ENCODE measurements at regions not wholly inside any gene's neighbourhood (a gene's known extent, or its start where the extent isn't known, plus 50 kb on each side); places are given as distances from the start of the nearest gene placed in this dataset.

DNA sequence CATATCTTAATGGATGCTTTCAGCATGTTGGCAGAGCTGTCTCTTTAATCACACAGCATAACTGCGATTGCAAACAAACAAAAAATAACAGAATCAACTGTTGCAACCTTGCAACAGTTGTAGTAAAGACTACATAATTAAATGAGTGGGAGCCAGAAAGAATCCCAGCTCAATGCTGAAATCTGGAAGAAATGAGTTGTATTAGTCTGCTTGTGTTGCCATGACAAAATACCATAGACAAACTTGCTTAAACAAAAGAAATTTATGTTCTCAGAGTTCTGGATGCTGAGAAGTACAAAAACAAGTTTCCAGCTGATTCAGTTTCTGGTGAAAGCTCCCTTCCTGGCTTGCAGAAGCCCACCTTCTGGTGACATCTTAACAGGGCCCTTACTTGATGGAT is 260.9 kb upstream of the TUSC1 start:
- no peak for DNase-seq
- ATAC-seq: no peak
- intact Hi-C loops (cut with DNase I): no loop called here

DNA sequence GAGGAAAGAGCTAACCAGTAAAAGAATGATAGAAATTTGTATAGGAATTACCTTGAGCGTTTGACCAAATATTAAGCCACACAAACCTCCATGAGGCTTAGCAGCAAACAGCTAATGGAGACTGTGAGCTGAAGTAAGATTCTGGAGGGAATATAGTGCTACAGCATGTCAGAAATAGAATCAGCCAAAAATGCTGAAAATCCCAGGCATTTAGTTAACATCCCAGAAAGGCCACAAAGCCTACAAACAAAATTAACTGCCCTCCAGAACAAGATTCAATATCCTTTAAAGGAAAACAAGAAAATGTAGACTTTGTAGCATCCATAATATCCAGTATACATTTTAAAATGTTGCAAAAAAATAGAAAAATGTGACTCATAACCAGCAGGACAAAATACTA is 257.8 kb upstream of the TUSC1 start:
- DNase-seq (no peak), ATAC-seq (no peak)
- intact Hi-C loops (cut with DNase I): no loop called here

DNA sequence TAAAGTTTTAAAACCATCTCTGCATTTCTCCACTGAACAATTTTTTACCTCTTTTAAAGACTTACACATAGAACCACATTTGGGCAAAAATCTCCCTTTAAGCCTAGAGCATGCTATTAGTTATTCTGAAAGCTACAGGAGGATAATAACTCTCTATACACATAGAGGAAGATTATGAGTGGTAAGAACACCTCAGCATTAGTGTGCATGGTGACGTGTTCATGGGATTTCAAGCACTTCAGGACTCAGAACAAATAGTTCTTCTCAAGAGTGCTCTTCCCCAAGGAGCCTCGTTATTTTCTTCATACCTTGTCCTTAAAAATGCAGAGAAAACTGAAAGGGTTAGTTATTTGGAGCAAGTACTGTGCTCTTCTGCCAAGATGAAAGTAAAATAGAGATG is 256.9 kb upstream of the TUSC1 start:
- intact Hi-C loops (cut with DNase I): no loop called here
- DNase-seq (no peak), ATAC-seq (no peak)

GRCh38 chr9:25918761-25919160 is 240.5 kb upstream of the TUSC1 start:
- no peak for ATAC-seq
- intact Hi-C loops (cut with DNase I): no loop called here
- no peak for DNase-seq

DNA sequence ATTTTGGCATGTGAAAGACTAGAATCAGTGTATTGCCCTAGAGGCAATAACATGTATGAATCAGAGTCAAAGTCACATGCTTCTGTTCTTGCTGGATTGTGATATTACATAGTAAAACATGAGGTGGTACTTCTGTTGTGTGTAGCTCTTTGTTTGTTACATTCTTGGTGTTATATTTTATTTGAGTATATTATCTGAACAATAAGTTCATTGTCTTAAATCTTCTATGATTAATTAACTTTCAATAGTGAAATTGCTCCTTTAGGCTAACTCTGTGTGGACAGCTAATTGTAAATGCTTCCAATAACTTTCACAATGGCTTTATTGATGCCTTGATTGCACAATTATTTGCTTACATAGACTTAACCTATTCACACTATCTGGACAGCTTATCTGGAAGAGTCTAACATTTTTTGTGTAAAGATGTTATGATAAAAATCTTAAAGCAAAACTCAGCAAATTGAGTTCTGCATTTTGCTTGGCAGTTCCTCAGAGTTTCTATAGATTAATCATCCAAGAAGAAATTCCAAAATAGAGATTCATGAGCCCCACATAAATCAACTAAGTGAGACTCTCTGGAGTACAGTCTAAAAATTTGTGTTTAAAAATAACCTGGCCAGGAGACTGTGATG is 239.6 kb upstream of the TUSC1 start:
- ATAC-seq: no peak
- intact Hi-C loops (cut with DNase I): no loop called here
- DNase-seq: no peak

DNA sequence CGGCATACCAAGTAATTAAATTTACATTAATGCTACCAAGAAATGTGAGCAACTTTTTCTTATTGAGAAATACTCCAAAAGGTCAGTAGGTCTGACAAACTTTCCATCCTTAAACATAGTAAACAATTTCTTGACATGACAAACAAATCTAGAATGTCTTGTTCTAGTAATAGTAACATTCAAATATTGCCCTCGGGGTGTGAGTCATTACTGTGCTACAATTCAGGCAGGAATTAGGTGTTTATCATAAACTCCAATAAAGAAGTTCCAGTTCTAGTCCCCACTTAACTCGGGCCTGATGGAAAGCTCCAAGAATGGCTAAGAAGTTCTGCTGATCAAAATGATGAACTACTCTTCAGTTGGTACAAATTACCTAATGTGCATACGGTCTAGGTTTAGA is 235.6 kb upstream of the TUSC1 start:
- DNase-seq (no peak), ATAC-seq (no peak)
- intact Hi-C loops (cut with DNase I): no loop called here

DNA sequence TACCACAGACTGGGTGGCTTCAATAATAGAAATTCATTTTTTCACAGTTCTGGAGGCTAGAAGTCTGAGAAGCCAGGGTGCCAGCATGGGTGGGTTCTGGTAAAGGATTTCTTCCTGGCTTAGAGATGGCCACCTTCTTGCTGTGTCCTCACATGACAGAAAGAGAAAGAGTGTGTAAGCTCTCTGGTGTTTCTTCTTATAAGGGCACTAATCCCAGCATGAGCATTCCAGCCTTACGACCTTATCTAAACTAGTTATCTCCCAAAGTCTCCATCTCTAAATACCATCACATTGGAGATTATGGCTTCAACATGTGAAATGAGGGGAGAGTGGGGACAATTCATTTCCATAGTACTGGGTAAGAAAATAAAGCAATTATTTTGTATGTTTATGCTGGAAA is 226.5 kb upstream of the TUSC1 start:
- ATAC-seq (no peak), DNase-seq (no peak)
- intact Hi-C loops (cut with DNase I): no loop called here

- intact Hi-C loops (cut with DNase I): no loop called here
- ATAC-seq (no peak), DNase-seq (no peak)
Measured at GRCh38 chr9:25891527-25891926, 213.3 kb upstream of the TUSC1 start.

DNA sequence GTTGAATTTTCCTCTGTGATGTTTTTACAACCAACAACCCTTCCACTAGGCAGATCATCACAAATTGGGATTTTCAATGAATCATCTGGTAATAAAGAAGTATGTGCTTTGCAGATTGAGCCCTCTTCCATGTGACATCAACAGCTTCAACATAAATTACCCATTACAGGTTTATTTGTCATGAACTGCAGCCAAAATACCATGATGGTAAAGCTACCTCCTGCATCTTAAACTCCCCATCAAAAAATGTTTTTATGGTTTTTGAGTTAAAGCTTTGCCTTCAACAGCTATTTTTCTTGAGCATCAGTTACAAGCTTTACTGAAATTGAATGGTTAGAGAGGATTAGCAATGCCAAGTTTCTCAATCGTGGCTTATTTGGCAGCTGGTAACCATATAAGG is 211.4 kb upstream of the TUSC1 start:
- no peak for DNase-seq
- ATAC-seq: no peak
- intact Hi-C loops (cut with DNase I): no loop called here

DNA sequence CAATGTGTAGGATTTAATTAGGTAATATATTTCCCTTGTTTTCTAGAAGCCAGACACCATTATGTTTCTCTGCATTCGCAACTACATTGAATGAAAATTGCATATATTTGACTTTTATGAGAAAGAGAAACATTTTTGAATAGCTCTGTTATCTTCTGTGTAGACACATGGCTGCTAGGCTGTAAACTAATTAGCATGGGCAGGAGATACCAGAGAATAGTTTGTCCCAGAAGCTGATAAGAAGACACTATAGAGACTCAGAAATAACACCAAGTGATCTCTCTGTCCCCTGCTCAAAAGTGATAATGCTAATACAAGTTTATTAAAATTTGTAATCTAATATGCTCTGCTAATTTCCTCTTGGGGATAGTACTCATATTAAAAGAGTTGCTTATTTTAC is 198.0 kb upstream of the TUSC1 start:
- intact Hi-C loops (cut with DNase I): no loop called here
- no peak for DNase-seq
- no peak for ATAC-seq

DNA sequence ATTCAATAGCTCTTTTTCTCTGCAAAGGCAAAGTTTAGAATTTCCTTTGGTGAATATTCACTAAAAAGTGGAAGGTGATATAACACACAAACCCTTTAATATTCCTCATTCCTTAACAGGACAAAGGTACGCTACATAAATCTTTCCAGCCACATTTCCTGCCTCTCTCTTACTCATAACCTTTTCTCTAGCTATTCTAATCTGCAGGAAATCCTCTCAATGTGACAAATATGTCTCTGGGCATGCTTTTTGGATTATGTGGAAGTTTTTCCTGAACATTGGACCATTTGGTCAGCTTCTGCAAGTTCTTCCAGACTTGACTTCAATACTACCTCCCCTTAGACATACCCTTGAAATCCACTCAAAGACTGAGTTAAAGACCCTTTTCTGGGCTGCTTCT is 186.3 kb upstream of the TUSC1 start:
- intact Hi-C loops (cut with DNase I): no loop called here
- ATAC-seq (no peak), DNase-seq (no peak)

- DNase-seq (no peak), ATAC-seq (no peak)
- intact Hi-C loops (cut with DNase I): no loop called here
Measured at GRCh38 chr9:25861421-25861820, 183.2 kb upstream of the TUSC1 start.

GRCh38 chr9:25857147-25857546 is 178.9 kb upstream of the TUSC1 start:
- ATAC-seq (no peak), DNase-seq (no peak)
- intact Hi-C loops (cut with DNase I): no loop called here

DNA sequence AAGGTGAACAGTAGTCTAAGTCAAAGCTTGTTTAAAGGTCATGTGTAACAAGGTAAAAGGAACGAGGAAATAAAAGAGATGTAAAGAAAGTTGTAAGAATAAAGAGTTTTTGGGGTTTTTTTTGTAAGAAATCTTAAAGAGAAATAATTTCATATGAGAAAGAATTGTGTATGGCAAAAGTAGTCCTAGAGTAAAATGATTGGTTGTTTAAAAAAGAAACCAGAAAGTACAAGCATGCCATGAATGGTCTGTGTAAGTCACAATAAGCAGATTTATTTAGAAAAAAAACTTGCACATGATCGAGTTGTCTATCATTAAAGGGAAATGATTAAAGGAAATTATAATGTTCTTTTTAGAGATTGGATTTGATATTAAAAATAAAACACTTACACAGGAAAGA is 172.6 kb upstream of the TUSC1 start:
- intact Hi-C loops (cut with DNase I): no loop called here
- DNase-seq (no peak), ATAC-seq (no peak)

DNA sequence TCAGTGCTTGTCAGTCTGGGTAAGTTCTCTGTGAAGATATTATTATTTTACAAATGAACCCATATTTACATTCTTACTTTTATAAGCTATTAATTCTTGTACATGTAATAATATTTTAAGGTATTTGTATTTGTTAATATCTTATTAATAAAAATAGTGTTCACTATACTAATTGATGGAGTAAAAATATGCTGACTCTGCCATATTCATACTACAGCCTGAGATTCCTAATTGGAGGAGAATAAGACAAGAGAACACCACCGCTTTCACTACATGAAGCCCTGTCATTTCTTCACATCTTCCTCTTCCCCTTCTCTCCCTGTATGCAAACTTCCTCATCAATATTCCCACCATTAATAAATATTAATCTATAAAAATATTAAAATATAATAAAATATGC is 167.6 kb upstream of the TUSC1 start:
- ATAC-seq: no peak
- intact Hi-C loops (cut with DNase I): no loop called here
- DNase-seq: no peak

- DNase-seq (no peak), ATAC-seq (no peak)
- intact Hi-C loops (cut with DNase I): no loop called here
Measured at GRCh38 chr9:25830381-25830780, 152.1 kb upstream of the TUSC1 start.

DNA sequence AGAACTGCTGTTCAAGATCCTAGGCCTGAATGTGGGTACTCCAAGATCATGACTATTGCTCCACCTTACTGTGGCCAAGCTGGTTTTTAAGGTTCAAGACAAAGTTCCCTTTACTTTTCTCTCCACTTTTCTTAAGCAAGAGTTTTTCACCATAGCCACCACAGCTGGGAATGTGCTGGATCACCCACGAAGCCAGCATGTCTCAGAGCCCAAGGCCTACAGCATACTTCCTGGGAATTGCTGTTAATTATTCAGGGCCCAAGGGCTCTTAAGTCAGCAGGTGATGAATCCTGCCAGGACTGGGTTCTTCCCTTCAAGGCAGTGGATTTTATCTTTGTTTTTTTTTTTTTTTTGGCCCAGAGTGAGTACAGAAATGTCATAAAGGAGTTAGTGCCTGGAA is 149.4 kb upstream of the TUSC1 start:
- ATAC-seq (no peak), DNase-seq (no peak)
- intact Hi-C loops (cut with DNase I): no loop called here

- intact Hi-C loops (cut with DNase I): no loop called here
- ATAC-seq: no peak
- no peak for DNase-seq
Measured at GRCh38 chr9:25816439-25816838, 138.2 kb upstream of the TUSC1 start.

- ATAC-seq (no peak), DNase-seq (no peak)
- intact Hi-C loops (cut with DNase I): no loop called here
Measured at GRCh38 chr9:25814023-25814422, 135.8 kb upstream of the TUSC1 start.

DNA sequence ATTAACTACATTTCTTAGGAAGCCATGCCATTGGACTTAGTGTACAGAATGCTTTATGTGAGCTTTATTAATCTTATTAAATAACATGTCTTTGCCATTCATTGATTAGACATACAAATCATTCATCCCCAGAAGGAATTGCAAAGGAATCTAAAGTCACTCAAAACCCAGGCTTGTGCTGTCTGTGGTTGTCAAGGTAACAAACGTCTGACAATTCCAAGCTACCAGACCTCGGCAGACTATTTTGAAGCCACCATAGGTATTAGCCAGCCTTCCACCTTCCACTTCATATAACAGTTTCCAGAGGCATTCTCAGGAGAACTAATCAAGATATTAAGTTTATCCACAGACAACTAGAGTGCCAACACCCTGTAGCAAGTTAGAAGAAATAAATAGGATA is 135.2 kb upstream of the TUSC1 start:
- intact Hi-C loops (cut with DNase I): no loop called here
- DNase-seq (no peak), ATAC-seq (no peak)

- no peak for ATAC-seq
- intact Hi-C loops (cut with DNase I): no loop called here
- DNase-seq: no peak
Measured at GRCh38 chr9:25808554-25808953, 130.3 kb upstream of the TUSC1 start.

DNA sequence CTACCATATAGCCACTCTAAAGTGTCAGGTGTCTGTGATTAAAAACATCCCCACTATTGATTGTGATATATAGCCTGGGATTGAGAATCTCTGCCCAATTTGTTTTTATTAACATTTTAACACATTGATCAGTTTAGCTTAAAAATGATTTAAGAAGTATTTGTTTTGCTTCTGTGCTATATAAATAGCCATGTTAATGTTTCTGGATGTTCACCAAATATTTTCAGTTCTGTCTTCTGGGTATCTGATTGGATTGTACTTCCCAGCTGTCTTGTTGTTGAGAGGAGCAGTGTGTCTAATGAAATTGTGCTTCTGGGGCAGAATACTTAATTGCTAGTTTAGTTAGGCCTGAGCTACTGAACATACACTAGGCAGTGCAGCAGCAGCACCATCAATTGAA is 126.6 kb upstream of the TUSC1 start:
- DNase-seq (no peak), ATAC-seq (no peak)
- intact Hi-C loops (cut with DNase I): no loop called here

Measured in left cardiac atrium (tissue), 4 donors.